ENCODE measurements at regions not wholly inside any gene's neighbourhood (a gene's known extent, or its start where the extent isn't known, plus 50 kb on each side); places are given as distances from the start of the nearest gene placed in this dataset.

- no peak for DNase-seq (ENCODE audit: low read depth)
These were observed 143.1 kb downstream of the QRSL1 start for GRCh38 chr6:106772270-106773142.

GRCh38 chr6:106771822-106772221 is 142.4 kb downstream of the QRSL1 start:
- no peak for DNase-seq (ENCODE audit: low read depth)

- no peak for DNase-seq (ENCODE audit: low read depth)
These were observed 141.3 kb downstream of the QRSL1 start for GRCh38 chr6:106770663-106771062.

- DNase-seq (ENCODE audit: low read depth) = no peak
These were observed 140.7 kb downstream of the QRSL1 start for GRCh38 chr6:106770081-106770480.

- DNase-seq (ENCODE audit: low read depth) = no peak
These were observed 137.9 kb downstream of the QRSL1 start for GRCh38 chr6:106767271-106767670.

- no peak for DNase-seq (ENCODE audit: low read depth)
These were observed 136.8 kb downstream of the QRSL1 start for GRCh38 chr6:106766201-106766600.

GRCh38 chr6:106765496-106765895 is 136.1 kb downstream of the QRSL1 start:
- DNase-seq (ENCODE audit: low read depth) = no peak

GRCh38 chr6:106764353-106764980 is 135.1 kb downstream of the QRSL1 start:
- DNase-seq (ENCODE audit: low read depth) = no peak

- DNase-seq (ENCODE audit: low read depth) = no peak
These were observed 134.0 kb downstream of the QRSL1 start for GRCh38 chr6:106763361-106763760.

- DNase-seq (ENCODE audit: low read depth) = no peak
These were observed 131.8 kb downstream of the QRSL1 start for GRCh38 chr6:106761160-106761559.

GRCh38 chr6:106759112-106759511 is 129.7 kb downstream of the QRSL1 start:
- DNase-seq (ENCODE audit: low read depth) = no peak

GRCh38 chr6:106757722-106758467 is 128.5 kb downstream of the QRSL1 start:
- no peak for DNase-seq (ENCODE audit: low read depth)

- no peak for DNase-seq (ENCODE audit: low read depth)
These were observed 127.9 kb downstream of the QRSL1 start for GRCh38 chr6:106757267-106757666.

GRCh38 chr6:106754215-106754614 is 124.8 kb downstream of the QRSL1 start:
- DNase-seq (ENCODE audit: low read depth) = no peak

GRCh38 chr6:106752641-106753040 is 123.3 kb downstream of the QRSL1 start:
- DNase-seq (ENCODE audit: low read depth) = peak; percentile 97

GRCh38 chr6:106751501-106752252 is 122.3 kb downstream of the QRSL1 start:
- peak; percentile 98 for DNase-seq (ENCODE audit: low read depth)

- DNase-seq (ENCODE audit: low read depth) = no peak
These were observed 121.6 kb downstream of the QRSL1 start for GRCh38 chr6:106750946-106751345.

- no peak for DNase-seq (ENCODE audit: low read depth)
These were observed 121.0 kb downstream of the QRSL1 start for GRCh38 chr6:106750142-106750918.

GRCh38 chr6:106749609-106750008 is 120.2 kb downstream of the QRSL1 start:
- DNase-seq (ENCODE audit: low read depth) = no peak

GRCh38 chr6:106748547-106749207 is 119.3 kb downstream of the QRSL1 start:
- DNase-seq (ENCODE audit: low read depth) = no peak
